ENCODE measurements at regions not wholly inside any gene's neighbourhood (a gene's known extent, or its start where the extent isn't known, plus 50 kb on each side); places are given as distances from the start of the nearest gene placed in this dataset.
A peak's percentile ranks its signal among the peaks of the same experiment; 100 is the strongest.
"Not testable (repeated sequence)": the region's sequence is repeated elsewhere in the genome, so short reads cannot be mapped to it uniquely, and the experiment has no call there.

GRCh38 chr6:33513213-33513612 is 58.8 kb downstream of the ZBTB9 start:
- Histone ChIP-seq H3K27ac (no peak overlapping the region), H3K4me3 (no peak overlapping the region), H3K4me1 (no peaks in the 10 kb centered on the region), H3K9me3 (no peaks in the 10 kb centered on the region), H3K4me2 (no peak overlapping the region)
- WGBS (ENCODE audit: missing lambda C conversion rate), result 100% methylated on average over 1 of the region's 1 CpG
- ChIA-PET CTCF (interaction anchor here (1.0 kb wide), 1 partner anchor 88 kb away, joined by 3 read pairs; no protein-coding TSS in a partner anchor), POLR2A (no interaction called here)
- DNase-seq (ENCODE audit: low read depth in 1 of 2, low spot score in 1 of 2) (no peak), ATAC-seq (peak; percentile 83 to 88), FAIRE-seq (no peak)
- TF ChIP-seq NR3C1 (IDR thresholded peaks at IDR 0.05) (no peak), RFX5 (IDR thresholded peaks at IDR 0.05) (no peak), HEYL (CRISPR knock-in tag; IDR thresholded peaks at IDR 0.05) (no peak), POLR2AphosphoS2 (conservative IDR thresholded peaks at IDR 0.05; ENCODE audit: low read length) (no peak), MAFK (IDR thresholded peaks at IDR 0.05; ENCODE audit: partially characterized antibody) (no peak), HOXB5 (CRISPR knock-in tag; IDR thresholded peaks at IDR 0.05) (no peak), NFE2L2 (conservative IDR thresholded peaks at IDR 0.05; ENCODE audit: low read length) (no peak), KDM1A (IDR thresholded peaks at IDR 0.05; ENCODE audit: low read depth) (no peak), NPAS2 (CRISPR knock-in tag; IDR thresholded peaks at IDR 0.05; ENCODE audit: borderline replicate concordance) (no peak)
- TF ChIP-seq, protein P1, sequence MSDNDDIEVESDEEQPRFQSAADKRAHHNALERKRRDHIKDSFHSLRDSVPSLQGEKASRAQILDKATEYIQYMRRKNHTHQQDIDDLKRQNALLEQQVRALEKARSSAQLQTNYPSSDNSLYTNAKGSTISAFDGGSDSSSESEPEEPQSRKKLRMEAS (IDR thresholded peaks at IDR 0.05), result no peak
- TF ChIP-seq, protein P2, sequence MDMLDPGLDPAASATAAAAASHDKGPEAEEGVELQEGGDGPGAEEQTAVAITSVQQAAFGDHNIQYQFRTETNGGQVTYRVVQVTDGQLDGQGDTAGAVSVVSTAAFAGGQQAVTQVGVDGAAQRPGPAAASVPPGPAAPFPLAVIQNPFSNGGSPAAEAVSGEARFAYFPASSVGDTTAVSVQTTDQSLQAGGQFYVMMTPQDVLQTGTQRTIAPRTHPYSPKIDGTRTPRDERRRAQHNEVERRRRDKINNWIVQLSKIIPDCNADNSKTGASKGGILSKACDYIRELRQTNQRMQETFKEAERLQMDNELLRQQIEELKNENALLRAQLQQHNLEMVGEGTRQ (IDR thresholded peaks at IDR 0.05), result no peak

GRCh38 chr6:33516726-33517125 is 62.4 kb downstream of the ZBTB9 start:
- WGBS (ENCODE audit: missing lambda C conversion rate), result 37% methylated on average over 2 of the region's 4 CpGs
- CTCF ChIA-PET, result interaction anchor here (1.2 kb wide), 1 partner anchor 228 kb away, joined by 5 read pairs; no protein-coding TSS in a partner anchor
- Histone ChIP-seq H3K4me3 (no peak overlapping the region), H3K4me2 (no peak overlapping the region), H3K9me3 (no peaks in the 10 kb centered on the region), H3K27ac (no peak overlapping the region), H3K4me1 (no peaks in the 10 kb centered on the region)
- TF ChIP-seq MAFK (IDR thresholded peaks at IDR 0.05; ENCODE audit: partially characterized antibody), result no peak
- TF ChIP-seq KDM1A (IDR thresholded peaks at IDR 0.05; ENCODE audit: low read depth), result no peak
- TF ChIP-seq RCOR1 (IDR thresholded peaks at IDR 0.05; ENCODE audit: low read depth, low read length), result no peak
- TF ChIP-seq BHLHE40 (IDR thresholded peaks at IDR 0.05; ENCODE audit: low read depth, low read length), result no peak
- TF ChIP-seq ESRRA (IDR thresholded peaks at IDR 0.05; ENCODE audit: borderline replicate concordance, low read length), result no peak
- TF ChIP-seq ZSCAN20 (CRISPR knock-in tag; IDR thresholded peaks at IDR 0.05), result no peak
- no peak for TF ChIP-seq TP53 (CRISPR knock-in tag; IDR thresholded peaks at IDR 0.05)
- TF ChIP-seq BCL3 (IDR thresholded peaks at IDR 0.05), result no peak
- TF ChIP-seq SMC3 (IDR thresholded peaks at IDR 0.05), result no peak
- TF ChIP-seq, protein P3, sequence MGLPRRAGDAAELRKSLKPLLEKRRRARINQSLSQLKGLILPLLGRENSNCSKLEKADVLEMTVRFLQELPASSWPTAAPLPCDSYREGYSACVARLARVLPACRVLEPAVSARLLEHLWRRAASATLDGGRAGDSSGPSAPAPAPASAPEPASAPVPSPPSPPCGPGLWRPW (IDR thresholded peaks at IDR 0.05), result no peak
- TF ChIP-seq, protein P4, sequence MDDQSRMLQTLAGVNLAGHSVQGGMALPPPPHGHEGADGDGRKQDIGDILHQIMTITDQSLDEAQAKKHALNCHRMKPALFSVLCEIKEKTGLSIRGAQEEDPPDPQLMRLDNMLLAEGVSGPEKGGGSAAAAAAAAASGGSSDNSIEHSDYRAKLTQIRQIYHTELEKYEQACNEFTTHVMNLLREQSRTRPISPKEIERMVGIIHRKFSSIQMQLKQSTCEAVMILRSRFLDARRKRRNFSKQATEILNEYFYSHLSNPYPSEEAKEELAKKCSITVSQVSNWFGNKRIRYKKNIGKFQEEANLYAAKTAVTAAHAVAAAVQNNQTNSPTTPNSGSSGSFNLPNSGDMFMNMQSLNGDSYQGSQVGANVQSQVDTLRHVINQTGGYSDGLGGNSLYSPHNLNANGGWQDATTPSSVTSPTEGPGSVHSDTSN (IDR thresholded peaks at IDR 0.05), result no peak
- TF ChIP-seq ZC3H11A (IDR thresholded peaks at IDR 0.05), result no peak
- TF ChIP-seq, protein P5, sequence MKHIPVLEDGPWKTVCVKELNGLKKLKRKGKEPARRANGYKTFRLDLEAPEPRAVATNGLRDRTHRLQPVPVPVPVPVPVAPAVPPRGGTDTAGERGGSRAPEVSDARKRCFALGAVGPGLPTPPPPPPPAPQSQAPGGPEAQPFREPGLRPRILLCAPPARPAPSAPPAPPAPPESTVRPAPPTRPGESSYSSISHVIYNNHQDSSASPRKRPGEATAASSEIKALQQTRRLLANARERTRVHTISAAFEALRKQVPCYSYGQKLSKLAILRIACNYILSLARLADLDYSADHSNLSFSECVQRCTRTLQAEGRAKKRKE (CRISPR knock-in tag; IDR thresholded peaks at IDR 0.05; ENCODE audit: low read depth), result no peak
- TF ChIP-seq EHMT2 (IDR thresholded peaks at IDR 0.05; ENCODE audit: low read depth), result no peak
- no peak for TF ChIP-seq CTCF (IDR thresholded peaks at IDR 0.05)
- TF ChIP-seq E2F6 (IDR thresholded peaks at IDR 0.05; ENCODE audit: borderline replicate concordance, low read depth), result no peak
- no peak for TF ChIP-seq NFE2L2 (conservative IDR thresholded peaks at IDR 0.05; ENCODE audit: low read length)
- TF ChIP-seq HDAC2 (IDR thresholded peaks at IDR 0.05), result no peak
- TF ChIP-seq ZFP36 (IDR thresholded peaks at IDR 0.05; ENCODE audit: borderline replicate concordance, partially characterized antibody), result no peak
- no peak for TF ChIP-seq MYC (IDR thresholded peaks at IDR 0.05; ENCODE audit: borderline replicate concordance, low read length)
- no peak for DNase-seq (ENCODE audit: low read depth in 1 of 2, low spot score in 1 of 2)
- no peak for ATAC-seq
- FAIRE-seq, result no peak
- POLR2A ChIA-PET, result no interaction called here

DNA sequence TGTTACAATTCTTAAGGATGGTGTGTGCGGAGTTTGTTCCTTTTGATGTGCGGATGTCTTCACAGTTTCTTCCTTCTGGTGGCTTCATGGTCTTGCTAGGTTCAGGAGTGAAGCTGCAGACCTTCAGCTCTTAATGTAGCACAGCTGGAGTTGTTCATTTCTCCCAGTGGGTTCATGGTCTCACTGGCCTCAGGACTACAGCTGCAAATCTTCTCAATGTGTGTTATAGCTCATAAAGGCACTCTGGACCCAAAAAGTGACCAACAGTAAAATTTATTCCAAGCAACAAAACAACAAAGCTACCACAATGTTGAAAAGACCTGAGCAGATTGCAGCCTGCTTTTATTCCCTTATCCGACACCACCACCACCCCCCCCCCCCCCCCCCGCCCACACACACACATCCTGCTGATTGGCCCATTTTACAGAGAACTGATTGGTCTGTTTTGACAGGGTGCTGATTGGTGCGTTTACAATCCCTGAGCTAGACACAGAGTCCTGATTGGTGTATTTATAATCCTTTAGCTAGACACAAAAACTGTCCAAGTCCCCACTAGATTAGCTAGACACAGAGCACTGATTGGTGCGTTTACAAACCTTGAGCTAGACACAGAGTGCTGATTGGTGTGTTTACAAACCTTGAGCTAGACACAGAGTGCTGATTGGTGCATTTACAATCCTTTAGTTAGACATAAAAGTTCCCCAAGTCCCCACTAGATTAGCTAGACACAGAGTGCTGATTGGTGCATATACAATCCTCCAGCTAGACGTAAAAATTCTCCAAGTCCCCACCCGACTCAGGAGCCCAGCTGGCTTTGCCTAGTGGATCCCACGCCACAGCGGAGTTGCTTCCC is 59.2 kb downstream of the BAK1 start:
- FAIRE-seq; POLR2A ChIA-PET; DNase-seq (ENCODE audit: low read depth in 1 of 2, low spot score in 1 of 2); ATAC-seq; H3K9me3 ChIP-seq; H3K4me2 ChIP-seq; H3K4me1 ChIP-seq; H3K27ac ChIP-seq; H3K4me3 ChIP-seq: not testable (repeated sequence)
- CTCF ChIA-PET, result interaction anchor here (1.3 kb wide), 1 partner anchor 22 kb away, joined by 3 read pairs; no protein-coding TSS in a partner anchor
- WGBS (ENCODE audit: missing lambda C conversion rate), result 66% methylated on average over 9 of the region's 10 CpGs

Data from A549 (cell line).